ENCODE measurements at regions not wholly inside any gene's neighbourhood (a gene's known extent, or its start where the extent isn't known, plus 50 kb on each side); places are given as distances from the start of the nearest gene placed in this dataset.

DNA sequence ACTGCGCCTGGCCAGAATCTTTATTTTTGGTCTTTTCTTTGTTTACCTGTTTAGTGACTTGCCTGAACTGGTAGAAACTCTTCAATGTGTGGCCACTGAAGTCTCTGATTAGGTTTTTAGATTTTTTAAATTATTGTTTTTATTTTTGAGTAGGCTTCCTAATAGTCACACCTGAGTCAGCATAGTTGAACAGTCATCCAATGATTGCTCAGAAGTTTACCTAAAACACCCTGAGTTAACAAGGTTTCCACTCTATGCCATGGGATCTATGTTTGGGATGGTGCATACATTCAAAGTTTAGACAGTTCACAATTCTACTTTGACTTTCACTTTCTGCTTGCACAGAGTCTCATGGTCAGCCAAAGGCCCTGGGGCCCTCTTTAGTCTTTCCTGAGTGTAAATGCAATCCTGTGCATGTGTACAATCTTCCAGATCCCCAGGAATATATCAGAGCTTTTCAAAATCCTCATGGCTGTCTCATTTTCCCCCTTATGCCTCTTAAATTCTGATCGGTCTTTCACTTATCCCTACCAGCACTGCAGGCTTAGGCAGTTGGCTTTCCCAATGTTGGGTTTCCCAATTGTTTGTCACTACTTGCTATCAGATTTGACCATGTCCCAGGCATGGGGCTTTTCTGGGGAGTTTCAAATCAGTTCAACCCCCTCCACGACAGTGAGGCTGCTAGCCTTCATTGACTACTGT, 114.4 kb upstream of the RAB3GAP2 start:
- H3K9me3 Mint-ChIP-seq = peaks cover 4 to 8% of the 10 kb centered on the region in 2 donors
- DNase-seq (no peak), ATAC-seq (replicated peaks) (no peak)
- peaks cover 0 to under 1% of the 10 kb centered on the region in 2 donors for H3K4me1 Mint-ChIP-seq
- H3K27me3 Mint-ChIP-seq = peaks cover 3 to 10% of the 10 kb centered on the region in 2 donors
- no peaks in the 10 kb centered on the region for H3K36me3 Mint-ChIP-seq
- no peak overlapping the region for H3K4me3 Mint-ChIP-seq
- no peak overlapping the region for H3K27ac Mint-ChIP-seq

DNA sequence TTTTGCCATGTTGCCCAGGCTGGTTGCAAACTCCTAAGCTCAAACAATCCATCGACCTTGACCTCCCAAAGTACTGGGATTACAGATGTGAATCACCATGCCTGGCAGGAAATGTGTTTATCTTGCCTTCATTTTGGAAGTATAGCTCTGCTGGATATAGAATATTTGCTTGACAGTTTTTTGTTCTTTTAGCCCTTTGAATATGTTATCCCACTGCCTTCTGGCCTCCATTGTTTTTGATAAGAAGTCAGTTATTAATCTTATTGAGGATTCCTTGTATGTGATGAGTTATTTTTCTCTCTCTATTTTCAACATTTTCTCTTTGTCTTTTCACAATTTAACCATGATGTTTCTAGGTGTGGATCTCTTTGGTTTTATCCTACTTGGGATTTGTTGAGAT, 112.9 kb upstream of the RAB3GAP2 start:
- DNase-seq (no peak), ATAC-seq (replicated peaks) (no peak)
- H3K4me3 Mint-ChIP-seq = no peak overlapping the region
- no peak overlapping the region for H3K27ac Mint-ChIP-seq
- H3K27me3 Mint-ChIP-seq = peaks cover 8% of the 10 kb centered on the region in 2 donors
- no peaks in the 10 kb centered on the region for H3K36me3 Mint-ChIP-seq
- H3K9me3 Mint-ChIP-seq = peaks cover 10 to 11% of the 10 kb centered on the region in 2 donors
- H3K4me1 Mint-ChIP-seq = peaks cover 0 to 2% of the 10 kb centered on the region in 2 donors

DNA sequence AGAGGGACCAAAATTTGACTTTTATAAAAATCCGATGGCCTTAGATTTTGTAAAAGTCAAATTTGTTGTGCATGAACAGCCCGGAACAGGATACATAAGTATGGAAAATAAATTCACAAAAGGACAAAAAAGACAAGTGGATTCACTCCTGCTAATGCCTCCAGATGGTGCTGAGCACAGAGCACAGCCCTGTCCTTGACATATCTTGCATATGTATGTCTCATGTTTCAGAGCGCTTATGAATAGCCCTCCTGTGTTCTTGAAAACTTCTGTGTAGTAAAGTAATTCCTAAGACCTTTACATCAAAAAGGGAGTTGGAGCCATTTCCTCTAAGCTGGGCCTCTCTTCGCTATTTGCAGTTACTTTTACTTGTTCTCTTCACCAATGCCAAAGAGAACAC, 110.7 kb upstream of the RAB3GAP2 start:
- Mint-ChIP-seq H3K27ac (no peak overlapping the region), H3K4me3 (no peak overlapping the region), H3K4me1 (peaks cover 0 to 2% of the 10 kb centered on the region in 2 donors), H3K27me3 (peaks cover 9 to 12% of the 10 kb centered on the region in 2 donors), H3K9me3 (peaks cover 14 to 15% of the 10 kb centered on the region in 2 donors), H3K36me3 (no peaks in the 10 kb centered on the region)
- ATAC-seq (replicated peaks) (no peak), DNase-seq (no peak)

DNA sequence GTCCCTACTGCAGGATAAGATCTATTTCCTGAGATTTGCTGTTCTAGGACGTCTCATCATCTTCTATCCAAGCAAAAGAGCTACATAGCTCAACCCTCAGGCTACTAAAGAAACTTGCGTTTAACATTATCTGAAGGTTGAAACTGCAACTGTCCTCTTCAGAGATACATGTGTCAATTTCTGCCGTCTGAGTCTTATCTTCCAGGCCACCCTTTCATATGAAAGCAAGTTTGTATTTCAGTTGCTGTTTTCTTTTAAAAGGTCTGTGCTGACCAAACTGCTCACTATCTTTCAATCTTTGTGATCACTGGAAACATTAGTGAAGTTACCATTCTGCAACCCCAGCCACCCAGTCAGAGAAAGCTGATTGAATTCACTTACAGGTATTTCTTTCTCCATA, 108.6 kb upstream of the RAB3GAP2 start:
- no peak for DNase-seq
- H3K4me3 Mint-ChIP-seq = no peak overlapping the region

DNA sequence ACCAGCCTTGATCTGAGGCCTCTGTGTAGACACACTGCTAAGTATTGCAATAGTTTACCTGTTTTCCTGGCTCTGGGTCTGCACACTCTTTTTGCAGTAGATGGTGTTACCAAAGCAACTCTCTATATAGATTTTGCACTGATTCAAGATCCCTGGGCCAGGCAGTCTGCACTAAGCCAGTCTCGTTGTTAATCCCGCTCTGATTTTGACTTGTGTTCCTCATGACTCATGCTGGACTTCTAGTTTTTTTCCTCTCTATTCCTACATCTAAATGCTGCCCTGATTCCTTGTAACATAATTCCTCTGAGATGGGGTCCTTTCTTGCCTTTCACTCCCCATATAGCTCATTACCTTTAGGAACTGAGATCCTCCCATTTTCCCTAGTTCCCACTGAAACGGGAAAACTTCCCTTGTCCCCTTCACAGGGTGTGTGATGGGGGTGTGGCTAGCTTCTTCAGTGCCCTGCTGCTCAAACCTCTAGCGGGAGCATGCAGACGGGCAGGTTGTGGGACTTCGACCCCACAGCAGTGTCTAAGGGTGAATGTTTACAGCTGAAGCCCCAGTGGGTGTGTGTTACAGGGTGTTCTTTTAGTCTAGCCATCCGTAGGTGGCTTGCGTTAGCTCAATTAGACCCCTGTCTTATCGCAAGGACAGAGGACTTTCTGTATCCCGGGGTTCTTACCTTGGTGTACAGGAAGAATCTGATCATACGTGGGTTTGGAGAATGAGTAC, 106.5 kb upstream of the RAB3GAP2 start:
- no peak overlapping the region for H3K4me3 Mint-ChIP-seq
- no peak overlapping the region for H3K27ac Mint-ChIP-seq
- peaks cover 0 to 3% of the 10 kb centered on the region in 2 donors for H3K36me3 Mint-ChIP-seq
- H3K4me1 Mint-ChIP-seq = peaks cover 0 to 2% of the 10 kb centered on the region in 2 donors
- ATAC-seq (replicated peaks) (no peak), DNase-seq (no peak)
- H3K27me3 Mint-ChIP-seq = peaks cover 16 to 20% of the 10 kb centered on the region in 2 donors
- H3K9me3 Mint-ChIP-seq = peaks cover 9 to 11% of the 10 kb centered on the region in 2 donors

More for the DNA sequence above, 108.6 kb upstream of the RAB3GAP2 start:
- no peaks in the 10 kb centered on the region for H3K36me3 Mint-ChIP-seq
- peaks cover 12 to 20% of the 10 kb centered on the region in 2 donors for H3K27me3 Mint-ChIP-seq
- no peak for ATAC-seq (replicated peaks)
- H3K9me3 Mint-ChIP-seq = peaks cover 14 to 15% of the 10 kb centered on the region in 2 donors
- peaks cover 0 to 2% of the 10 kb centered on the region in 2 donors for H3K4me1 Mint-ChIP-seq
- no peak overlapping the region for H3K27ac Mint-ChIP-seq

DNA sequence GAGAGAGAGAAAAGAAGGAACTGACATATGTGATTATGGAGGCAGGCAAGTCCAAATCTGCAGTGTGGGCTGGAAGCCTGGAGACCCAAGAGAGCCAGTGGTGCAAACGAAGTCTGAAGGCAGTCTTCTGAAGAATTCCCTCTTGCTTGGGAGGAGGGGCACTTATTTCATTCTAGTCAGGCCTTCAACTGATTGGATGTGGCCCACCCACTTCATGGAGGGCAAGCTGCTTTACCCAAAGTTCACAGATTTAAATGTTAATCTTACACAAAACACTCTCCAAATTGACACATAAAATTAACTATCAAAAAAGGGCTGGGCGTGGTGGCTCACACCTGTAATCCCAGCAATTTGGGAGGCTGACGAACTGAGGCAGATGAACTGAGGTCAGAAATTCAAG, 103.5 kb upstream of the RAB3GAP2 start:
- H3K27ac Mint-ChIP-seq = no peak overlapping the region
- no peaks in the 10 kb centered on the region for H3K4me1 Mint-ChIP-seq

DNA sequence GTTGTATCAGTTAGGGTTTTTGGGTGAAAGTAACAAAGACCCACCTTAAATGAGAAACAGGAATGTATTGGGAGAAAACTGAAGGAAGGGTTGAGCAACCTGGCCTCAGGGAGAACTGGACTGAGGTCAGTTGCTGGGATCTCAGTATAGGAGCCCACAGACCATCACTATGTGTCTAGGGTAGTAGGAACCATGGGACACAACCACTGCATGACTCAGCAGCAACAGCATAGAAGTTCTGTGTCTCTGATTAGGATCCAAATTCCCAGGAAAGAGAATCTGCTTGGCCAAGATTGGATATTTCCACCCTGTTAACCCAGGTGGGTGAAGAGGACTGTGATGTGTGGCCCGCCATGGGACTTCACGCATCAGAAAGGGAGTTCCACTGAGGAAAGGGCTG, 102.2 kb upstream of the RAB3GAP2 start:
- Mint-ChIP-seq H3K4me3 (no peak overlapping the region), H3K9me3 (peaks cover 0 to 2% of the 10 kb centered on the region in 2 donors), H3K27ac (no peak overlapping the region), H3K36me3 (peaks cover 0 to 3% of the 10 kb centered on the region in 2 donors), H3K27me3 (peaks cover 8 to 19% of the 10 kb centered on the region in 2 donors), H3K4me1 (no peaks in the 10 kb centered on the region)
- no peak for DNase-seq
- no peak for ATAC-seq (replicated peaks)

More for the DNA sequence above, 103.5 kb upstream of the RAB3GAP2 start:
- Mint-ChIP-seq H3K36me3 (peaks cover 0 to 3% of the 10 kb centered on the region in 2 donors), H3K27me3 (peaks cover 11 to 19% of the 10 kb centered on the region in 2 donors), H3K4me3 (no peak overlapping the region), H3K9me3 (peaks cover 7 to 9% of the 10 kb centered on the region in 2 donors)
- DNase-seq = no peak
- ATAC-seq (replicated peaks) = no peak

DNA sequence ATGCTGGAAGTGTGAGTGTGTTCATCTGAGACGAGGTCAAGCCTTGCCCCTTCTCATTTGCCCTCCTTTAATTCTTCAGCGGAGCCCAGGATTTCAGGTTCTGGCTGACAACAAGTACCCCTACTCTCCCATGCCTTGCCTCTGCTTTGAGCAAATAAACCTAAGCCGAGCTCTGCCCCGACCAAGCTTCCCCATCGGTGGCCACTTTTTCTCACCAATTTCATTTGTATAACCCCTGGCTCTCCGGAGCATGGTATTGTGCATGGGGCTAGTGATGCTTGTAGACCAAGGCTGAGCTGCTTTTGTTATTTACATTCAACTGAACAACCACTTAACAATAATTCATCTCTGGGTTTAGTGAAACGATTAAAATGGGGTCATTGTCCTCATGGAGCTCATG, 100.2 kb upstream of the RAB3GAP2 start:
- H3K27ac Mint-ChIP-seq = no peak overlapping the region
- H3K4me1 Mint-ChIP-seq = no peaks in the 10 kb centered on the region
- H3K9me3 Mint-ChIP-seq = peaks cover 0 to 2% of the 10 kb centered on the region in 2 donors
- peaks cover 17 to 22% of the 10 kb centered on the region in 2 donors for H3K27me3 Mint-ChIP-seq
- no peak overlapping the region for H3K4me3 Mint-ChIP-seq
- ATAC-seq (replicated peaks) (no peak), DNase-seq (no peak)
- peaks cover 0 to 3% of the 10 kb centered on the region in 2 donors for H3K36me3 Mint-ChIP-seq

DNA sequence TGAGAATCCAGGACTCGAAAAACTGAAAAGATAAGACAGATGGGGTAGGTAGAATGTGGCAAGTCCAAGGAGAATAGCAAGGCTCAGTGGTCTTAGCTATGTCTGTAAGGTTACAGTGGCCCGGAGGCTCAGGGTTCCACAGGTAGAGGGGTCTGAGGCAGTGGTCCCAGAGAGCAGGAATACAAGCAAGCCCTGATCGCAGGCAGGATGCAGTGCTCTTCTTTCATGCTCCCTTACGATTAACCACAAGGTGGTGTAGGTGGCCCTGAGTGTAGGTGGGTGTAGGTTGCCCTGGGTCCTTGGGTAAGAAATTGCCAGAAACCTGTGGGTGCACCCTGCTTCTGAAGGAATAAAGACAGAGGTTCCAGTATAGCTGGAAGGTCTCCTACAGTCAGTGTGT, 99.1 kb upstream of the RAB3GAP2 start:
- Mint-ChIP-seq H3K27me3 (peaks cover 17% of the 10 kb centered on the region in 2 donors), H3K4me1 (no peaks in the 10 kb centered on the region), H3K9me3 (peaks cover 0 to 2% of the 10 kb centered on the region in 2 donors), H3K36me3 (peaks cover 0 to 3% of the 10 kb centered on the region in 2 donors), H3K27ac (no peak overlapping the region), H3K4me3 (no peak overlapping the region)
- no peak for ATAC-seq (replicated peaks)
- no peak for DNase-seq

DNA sequence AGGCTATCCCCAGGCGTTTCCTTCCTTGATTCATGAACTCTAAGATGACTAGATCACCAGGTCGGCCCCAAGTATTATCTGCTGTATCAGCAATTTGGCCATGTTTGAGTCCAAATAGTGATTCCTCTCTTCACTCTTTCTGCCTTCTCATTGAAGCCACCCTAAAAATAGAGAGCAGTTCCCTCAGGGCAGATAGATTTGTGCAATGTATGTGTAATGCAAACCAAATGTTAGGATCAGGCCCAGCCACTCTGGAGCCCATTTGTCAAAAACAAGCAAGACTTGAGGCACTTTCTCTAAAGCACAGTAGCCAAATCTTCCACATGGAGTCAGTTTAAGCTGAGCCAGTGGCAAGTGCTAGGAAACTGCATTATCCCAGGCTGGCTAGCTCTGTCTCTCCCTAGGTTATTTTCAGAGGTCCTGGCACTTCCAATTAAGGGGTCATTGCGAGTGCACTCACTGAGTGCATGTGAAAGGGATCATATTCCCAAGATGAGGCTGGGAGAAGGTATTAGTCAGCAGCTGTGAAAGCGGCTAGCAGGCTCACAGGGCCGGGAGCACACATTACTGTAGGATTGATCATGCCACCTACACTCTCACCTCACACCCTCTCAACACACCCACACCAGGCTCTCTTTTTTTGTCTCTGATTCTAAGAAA, 97.9 kb upstream of the RAB3GAP2 start:
- Mint-ChIP-seq H3K4me3 (no peak overlapping the region), H3K36me3 (no peaks in the 10 kb centered on the region), H3K4me1 (no peaks in the 10 kb centered on the region), H3K27ac (peak overlapping the region; percentile 2), H3K27me3 (peaks cover 18 to 24% of the 10 kb centered on the region in 2 donors), H3K9me3 (peaks cover 0 to 5% of the 10 kb centered on the region in 2 donors)
- ATAC-seq (replicated peaks) (no peak), DNase-seq (no peak)

DNA sequence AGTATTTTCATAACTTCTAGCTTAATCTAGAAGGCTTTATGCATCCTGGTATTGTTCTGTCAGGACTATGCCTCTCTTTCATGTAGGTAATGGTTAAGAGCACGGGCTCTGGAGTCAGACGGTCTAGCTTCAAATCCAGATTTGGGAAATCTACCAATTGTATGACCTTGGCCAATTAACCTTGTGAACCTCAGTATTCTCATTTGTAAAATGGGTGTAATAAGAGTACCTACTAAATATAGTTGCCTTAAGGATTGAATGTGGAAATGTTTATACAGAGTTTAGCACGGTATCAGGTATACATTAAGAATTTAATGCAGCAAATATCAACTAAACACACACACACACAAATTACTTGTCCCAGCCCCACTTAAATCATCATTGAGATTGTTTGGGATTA, 97.3 kb upstream of the RAB3GAP2 start:
- no peak overlapping the region for H3K4me3 Mint-ChIP-seq
- ATAC-seq (replicated peaks) = no peak
- H3K27me3 Mint-ChIP-seq = peaks cover 18 to 27% of the 10 kb centered on the region in 2 donors

DNA sequence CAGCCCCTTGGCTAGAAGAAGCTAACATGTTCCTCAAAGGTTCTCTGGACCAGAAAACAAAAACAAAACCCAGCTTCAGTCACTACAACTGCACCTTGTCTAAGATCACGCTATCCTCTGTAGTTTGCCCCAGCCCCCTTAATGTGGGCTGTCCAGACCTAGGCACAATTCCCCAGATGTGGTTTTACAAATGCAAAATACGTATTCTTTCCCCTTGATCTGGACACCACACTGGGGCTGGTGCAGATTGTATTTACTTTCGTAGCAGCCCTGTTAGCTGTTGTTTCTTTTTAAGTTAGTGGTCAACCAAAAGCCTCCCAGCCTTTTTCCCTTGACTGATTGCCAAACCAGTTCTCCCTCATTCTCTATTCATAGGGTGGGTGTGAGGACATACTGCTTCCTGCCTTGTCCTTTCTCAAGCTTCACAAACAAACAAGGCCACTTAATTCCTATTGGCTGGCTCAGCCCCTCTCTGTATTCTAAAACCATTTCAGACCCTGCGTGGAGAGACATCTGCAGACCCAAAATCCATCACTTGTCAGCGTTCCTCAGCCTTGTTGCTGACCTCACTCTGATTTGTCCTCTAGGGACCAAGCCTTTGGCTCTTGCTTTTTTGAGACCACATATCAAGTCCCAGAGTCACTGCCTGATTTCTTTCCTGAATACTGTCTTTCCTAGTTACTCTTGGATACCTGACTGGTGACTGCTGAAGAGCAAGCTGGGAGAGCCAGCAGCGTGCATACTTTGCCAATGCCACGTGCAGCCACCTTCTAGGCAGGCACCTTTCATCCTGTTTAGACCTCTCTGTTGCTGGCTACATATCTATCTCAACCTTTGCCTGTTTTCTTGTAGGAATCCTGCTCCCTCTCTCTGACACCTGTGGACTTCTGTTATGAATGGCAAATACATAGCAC, 96.4 kb upstream of the RAB3GAP2 start:
- no peak overlapping the region for H3K27ac Mint-ChIP-seq
- DNase-seq (no peak), ATAC-seq (replicated peaks) (no peak)
- H3K9me3 Mint-ChIP-seq = peaks cover 0 to 5% of the 10 kb centered on the region in 2 donors
- no peak overlapping the region for H3K4me3 Mint-ChIP-seq
- no peaks in the 10 kb centered on the region for H3K4me1 Mint-ChIP-seq
- peaks cover 18 to 27% of the 10 kb centered on the region in 2 donors for H3K27me3 Mint-ChIP-seq
- no peaks in the 10 kb centered on the region for H3K36me3 Mint-ChIP-seq

More for the DNA sequence above, 97.3 kb upstream of the RAB3GAP2 start:
- no peaks in the 10 kb centered on the region for H3K36me3 Mint-ChIP-seq
- no peaks in the 10 kb centered on the region for H3K4me1 Mint-ChIP-seq
- DNase-seq = no peak
- H3K9me3 Mint-ChIP-seq = peaks cover 0 to 5% of the 10 kb centered on the region in 2 donors
- no peak overlapping the region for H3K27ac Mint-ChIP-seq

DNA sequence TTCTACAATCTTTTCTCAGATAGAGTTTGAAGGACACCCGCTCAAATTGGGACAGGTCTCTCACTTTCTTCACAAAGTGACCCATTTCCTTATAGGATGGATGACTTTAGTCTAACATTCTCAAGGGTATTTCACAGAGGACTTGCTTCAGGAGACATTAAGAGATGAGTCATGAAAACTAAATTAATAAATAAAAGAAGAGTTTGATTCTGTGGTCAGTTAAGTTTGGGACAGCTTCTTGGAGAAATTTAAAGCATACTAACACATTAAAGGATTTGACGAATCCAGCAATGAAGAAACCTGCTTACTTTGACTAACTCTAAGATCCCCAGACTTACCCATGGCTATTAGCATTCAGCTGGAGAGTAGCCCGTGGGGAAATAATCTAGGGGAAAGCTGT, 95.6 kb upstream of the RAB3GAP2 start:
- Mint-ChIP-seq H3K36me3 (no peaks in the 10 kb centered on the region), H3K4me3 (no peak overlapping the region), H3K9me3 (peaks cover 0 to 5% of the 10 kb centered on the region in 2 donors), H3K27me3 (peaks cover 18 to 27% of the 10 kb centered on the region in 2 donors), H3K27ac (no peak overlapping the region), H3K4me1 (no peaks in the 10 kb centered on the region)
- DNase-seq = no peak
- ATAC-seq (replicated peaks) = no peak

Measured in stimulated activated naive B cell treated with anti-CD40 and anti-IgM and Interleukin-4, amounts not matched to agents 10 μg/mL and 1 μg/mL and 100 μg/mL, for 72 hours (primary cell).